ENCODE measurements at regions not wholly inside any gene's neighbourhood (a gene's known extent, or its start where the extent isn't known, plus 50 kb on each side); places are given as distances from the start of the nearest gene placed in this dataset.
"Not testable (repeated sequence)": the region's sequence is repeated elsewhere in the genome, so short reads cannot be mapped to it uniquely, and the experiment has no call there.

DNA sequence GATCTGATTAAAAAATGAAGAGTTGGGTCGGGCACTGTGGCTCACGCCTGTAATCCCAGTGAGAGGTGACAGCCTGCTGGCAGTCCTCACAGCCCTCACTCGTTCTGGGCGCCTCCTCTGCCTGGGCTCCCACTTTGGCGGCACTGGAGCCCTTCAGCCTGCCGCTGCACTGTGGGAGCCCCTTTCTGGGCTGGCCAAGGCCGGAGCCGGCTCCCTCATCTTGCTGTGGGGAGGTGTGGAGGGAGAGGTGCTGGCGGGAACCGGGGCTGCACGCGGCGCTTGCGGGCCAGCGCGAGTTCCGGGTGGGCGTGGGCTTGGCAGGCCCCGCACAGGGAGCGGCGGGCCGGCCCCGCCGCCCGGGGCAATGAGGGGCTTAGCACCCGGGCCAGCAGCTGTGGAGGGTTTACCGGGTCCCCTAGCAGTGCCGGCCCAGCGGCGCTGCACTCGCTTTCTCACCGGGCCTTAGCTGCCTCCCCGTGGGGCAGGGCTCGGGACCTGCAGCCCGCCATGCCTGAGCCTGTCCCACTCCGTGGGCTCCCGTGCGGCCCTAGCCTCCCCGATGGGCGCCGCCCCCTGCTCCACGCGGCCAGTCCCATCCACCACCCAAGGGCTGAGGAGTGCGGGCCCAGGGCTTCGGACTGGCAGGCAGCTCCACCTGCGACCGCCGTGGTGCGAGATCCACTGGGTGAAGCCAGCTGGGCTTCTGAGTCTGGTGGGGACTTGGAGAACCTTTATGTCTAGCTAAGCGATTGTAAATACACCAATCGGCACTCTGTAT, 534.1 kb upstream of the ARRDC3 start:
- not testable (repeated sequence) for H3F3A ChIP-seq (replicated peaks; ENCODE audit: low read depth); H3K27me3 ChIP-seq (ENCODE audit: insufficient read depth); H3K36me3 ChIP-seq (ENCODE audit: insufficient read depth); H3K9me2 ChIP-seq (ENCODE audit: insufficient read depth); H3K4me1 ChIP-seq (ENCODE audit: insufficient read depth); H4K20me1 ChIP-seq (replicated peaks; ENCODE audit: insufficient read depth); H3K4me1 Mint-ChIP-seq; H3K4me2 ChIP-seq; H3K27ac ChIP-seq (ENCODE audit: low read depth); DNase-seq (ENCODE audit: low spot score); H3K27me3 Mint-ChIP-seq (ENCODE audit: insufficient read depth, low read depth, poor library complexity); H2AFZ ChIP-seq; H3K4me3 Mint-ChIP-seq; ATAC-seq; H3K27ac Mint-ChIP-seq; H3K36me3 Mint-ChIP-seq (ENCODE audit: low read depth); H3K9me3 Mint-ChIP-seq; H3K79me2 ChIP-seq (replicated peaks; ENCODE audit: insufficient read depth); H3K4me3 ChIP-seq

DNA sequence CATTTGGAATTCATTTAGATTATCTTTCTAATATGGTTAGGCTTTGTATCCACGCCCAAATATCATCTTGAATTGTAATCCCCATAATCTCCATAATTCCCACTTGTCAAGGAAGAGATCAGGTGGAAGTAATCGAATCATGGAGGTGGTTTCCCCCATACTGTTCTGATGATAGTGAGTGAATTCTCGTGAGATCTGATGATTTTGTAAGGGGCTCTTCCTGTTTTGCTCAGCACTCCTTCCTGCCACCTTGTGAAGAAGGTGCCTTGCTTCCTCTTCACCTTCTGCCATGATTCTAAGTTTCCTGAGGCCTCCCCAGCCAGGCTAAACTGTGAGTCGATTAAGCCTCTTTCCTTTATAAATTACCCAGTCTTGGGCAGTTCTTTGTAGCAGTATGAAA, 527.5 kb upstream of the ARRDC3 start:
- Mint-ChIP-seq H3K27me3 (ENCODE audit: insufficient read depth, low read depth, poor library complexity) (no peaks in the 10 kb centered on the region), H3K4me1 (peaks cover 5% of the 10 kb centered on the region; the same call in 1 of the 3 replicates), H3K4me3 (no peak overlapping the region), H3K9me3 (no peaks in the 10 kb centered on the region), H3K27ac (no peak overlapping the region), H3K36me3 (ENCODE audit: low read depth) (no peaks in the 10 kb centered on the region)
- ATAC-seq (no peak), DNase-seq (ENCODE audit: low spot score) (no peak)
- Histone ChIP-seq H4K20me1 (replicated peaks; ENCODE audit: insufficient read depth) (no peaks in the 10 kb centered on the region), H2AFZ (peak overlapping the region; percentile 39; the same call in 1 of the 2 replicates), H3K36me3 (ENCODE audit: insufficient read depth) (no peaks in the 10 kb centered on the region), H3K27me3 (ENCODE audit: insufficient read depth) (no peaks in the 10 kb centered on the region), H3K9me2 (ENCODE audit: insufficient read depth) (no peaks in the 10 kb centered on the region), H3K79me2 (replicated peaks; ENCODE audit: insufficient read depth) (no peaks in the 10 kb centered on the region), H3F3A (replicated peaks; ENCODE audit: low read depth) (no peaks in the 10 kb centered on the region), H3K4me2 (no peak overlapping the region), H3K4me1 (ENCODE audit: insufficient read depth) (no peaks in the 10 kb centered on the region), H3K27ac (ENCODE audit: low read depth) (no peak overlapping the region), H3K4me3 (no peak overlapping the region)
- TF ChIP-seq ZNF331 (CRISPR knock-in tag; IDR thresholded peaks at IDR 0.05; ENCODE audit: low read depth) (no peak), NANOG (IDR thresholded peaks at IDR 0.05; ENCODE audit: borderline replicate concordance) (no peak), EZH2phosphoT487 (IDR thresholded peaks at IDR 0.05; ENCODE audit: unreplicated experiment) (no peak), CREB1 (CRISPR knock-in tag; IDR thresholded peaks at IDR 0.05; ENCODE audit: low read depth) (no peak), EZH2 (IDR thresholded peaks at IDR 0.05; ENCODE audit: low read depth, unreplicated experiment) (no peak), POLR2AphosphoS5 (IDR thresholded peaks at IDR 0.05; ENCODE audit: low read depth) (no peak), ZNF114 (CRISPR knock-in tag; IDR thresholded peaks at IDR 0.05) (no peak), JUNB (IDR thresholded peaks at IDR 0.05; ENCODE audit: unreplicated experiment) (no peak)
- TF ChIP-seq, protein P1, sequence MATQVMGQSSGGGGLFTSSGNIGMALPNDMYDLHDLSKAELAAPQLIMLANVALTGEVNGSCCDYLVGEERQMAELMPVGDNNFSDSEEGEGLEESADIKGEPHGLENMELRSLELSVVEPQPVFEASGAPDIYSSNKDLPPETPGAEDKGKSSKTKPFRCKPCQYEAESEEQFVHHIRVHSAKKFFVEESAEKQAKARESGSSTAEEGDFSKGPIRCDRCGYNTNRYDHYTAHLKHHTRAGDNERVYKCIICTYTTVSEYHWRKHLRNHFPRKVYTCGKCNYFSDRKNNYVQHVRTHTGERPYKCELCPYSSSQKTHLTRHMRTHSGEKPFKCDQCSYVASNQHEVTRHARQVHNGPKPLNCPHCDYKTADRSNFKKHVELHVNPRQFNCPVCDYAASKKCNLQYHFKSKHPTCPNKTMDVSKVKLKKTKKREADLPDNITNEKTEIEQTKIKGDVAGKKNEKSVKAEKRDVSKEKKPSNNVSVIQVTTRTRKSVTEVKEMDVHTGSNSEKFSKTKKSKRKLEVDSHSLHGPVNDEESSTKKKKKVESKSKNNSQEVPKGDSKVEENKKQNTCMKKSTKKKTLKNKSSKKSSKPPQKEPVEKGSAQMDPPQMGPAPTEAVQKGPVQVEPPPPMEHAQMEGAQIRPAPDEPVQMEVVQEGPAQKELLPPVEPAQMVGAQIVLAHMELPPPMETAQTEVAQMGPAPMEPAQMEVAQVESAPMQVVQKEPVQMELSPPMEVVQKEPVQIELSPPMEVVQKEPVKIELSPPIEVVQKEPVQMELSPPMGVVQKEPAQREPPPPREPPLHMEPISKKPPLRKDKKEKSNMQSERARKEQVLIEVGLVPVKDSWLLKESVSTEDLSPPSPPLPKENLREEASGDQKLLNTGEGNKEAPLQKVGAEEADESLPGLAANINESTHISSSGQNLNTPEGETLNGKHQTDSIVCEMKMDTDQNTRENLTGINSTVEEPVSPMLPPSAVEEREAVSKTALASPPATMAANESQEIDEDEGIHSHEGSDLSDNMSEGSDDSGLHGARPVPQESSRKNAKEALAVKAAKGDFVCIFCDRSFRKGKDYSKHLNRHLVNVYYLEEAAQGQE (IDR thresholded peaks at IDR 0.05; ENCODE audit: unreplicated experiment): no peak
- TF ChIP-seq, protein P2, sequence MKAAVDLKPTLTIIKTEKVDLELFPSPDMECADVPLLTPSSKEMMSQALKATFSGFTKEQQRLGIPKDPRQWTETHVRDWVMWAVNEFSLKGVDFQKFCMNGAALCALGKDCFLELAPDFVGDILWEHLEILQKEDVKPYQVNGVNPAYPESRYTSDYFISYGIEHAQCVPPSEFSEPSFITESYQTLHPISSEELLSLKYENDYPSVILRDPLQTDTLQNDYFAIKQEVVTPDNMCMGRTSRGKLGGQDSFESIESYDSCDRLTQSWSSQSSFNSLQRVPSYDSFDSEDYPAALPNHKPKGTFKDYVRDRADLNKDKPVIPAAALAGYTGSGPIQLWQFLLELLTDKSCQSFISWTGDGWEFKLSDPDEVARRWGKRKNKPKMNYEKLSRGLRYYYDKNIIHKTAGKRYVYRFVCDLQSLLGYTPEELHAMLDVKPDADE (IDR thresholded peaks at IDR 0.05): no peak
- TF ChIP-seq, protein P3, sequence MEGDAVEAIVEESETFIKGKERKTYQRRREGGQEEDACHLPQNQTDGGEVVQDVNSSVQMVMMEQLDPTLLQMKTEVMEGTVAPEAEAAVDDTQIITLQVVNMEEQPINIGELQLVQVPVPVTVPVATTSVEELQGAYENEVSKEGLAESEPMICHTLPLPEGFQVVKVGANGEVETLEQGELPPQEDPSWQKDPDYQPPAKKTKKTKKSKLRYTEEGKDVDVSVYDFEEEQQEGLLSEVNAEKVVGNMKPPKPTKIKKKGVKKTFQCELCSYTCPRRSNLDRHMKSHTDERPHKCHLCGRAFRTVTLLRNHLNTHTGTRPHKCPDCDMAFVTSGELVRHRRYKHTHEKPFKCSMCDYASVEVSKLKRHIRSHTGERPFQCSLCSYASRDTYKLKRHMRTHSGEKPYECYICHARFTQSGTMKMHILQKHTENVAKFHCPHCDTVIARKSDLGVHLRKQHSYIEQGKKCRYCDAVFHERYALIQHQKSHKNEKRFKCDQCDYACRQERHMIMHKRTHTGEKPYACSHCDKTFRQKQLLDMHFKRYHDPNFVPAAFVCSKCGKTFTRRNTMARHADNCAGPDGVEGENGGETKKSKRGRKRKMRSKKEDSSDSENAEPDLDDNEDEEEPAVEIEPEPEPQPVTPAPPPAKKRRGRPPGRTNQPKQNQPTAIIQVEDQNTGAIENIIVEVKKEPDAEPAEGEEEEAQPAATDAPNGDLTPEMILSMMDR (conservative IDR thresholded peaks at IDR 0.05; ENCODE audit: low read depth in 2 of 2): no peak

Measured in GM23338 (cell line).